GM19467 (cell line): ENCODE measurements at regions not wholly inside any gene's neighbourhood (a gene's known extent, or its start where the extent isn't known, plus 50 kb on each side); places are given as distances from the start of the nearest gene placed in this dataset.

Experiments
- ATAC-seq: cut with Tn5 transposase; IDR thresholded peaks from one replicate; pipeline ENCODE4 v1.9.1; 2021; ENCODE audit warnings: mild to moderate bottlenecking, moderate library complexity; ENCODE audit not compliant: unreplicated experiment

GRCh38 chr10:36333446-36333845 is 691.4 kb upstream of the FZD8 start:
- ATAC-seq: no peak

- ATAC-seq: no peak
Observed at GRCh38 chr10:36332926-36333325, 690.8 kb upstream of the FZD8 start.

- no peak for ATAC-seq
Observed at GRCh38 chr10:36331121-36331520, 689.0 kb upstream of the FZD8 start.

GRCh38 chr10:36325815-36326214 is 683.7 kb upstream of the FZD8 start:
- ATAC-seq: no peak

- ATAC-seq: no peak
Observed at GRCh38 chr10:36324831-36325230, 682.7 kb upstream of the FZD8 start.

GRCh38 chr10:36313142-36313541 is 671.0 kb upstream of the FZD8 start:
- ATAC-seq: no peak

GRCh38 chr10:36303896-36304295 is 661.8 kb upstream of the FZD8 start:
- no peak for ATAC-seq

- ATAC-seq: no peak
Observed at GRCh38 chr10:36302086-36302485, 660.0 kb upstream of the FZD8 start.

GRCh38 chr10:36301539-36301938 is 659.4 kb upstream of the FZD8 start:
- ATAC-seq: no peak

- no peak for ATAC-seq
Observed at GRCh38 chr10:36301139-36301538, 659.0 kb upstream of the FZD8 start.

- no peak for ATAC-seq
Observed at GRCh38 chr10:36283827-36284226, 641.7 kb upstream of the FZD8 start.

GRCh38 chr10:36281831-36282331 is 639.8 kb upstream of the FZD8 start:
- ATAC-seq: no peak

GRCh38 chr10:36280890-36281499 is 638.9 kb upstream of the FZD8 start:
- no peak for ATAC-seq

- ATAC-seq: no peak
Observed at GRCh38 chr10:36280321-36280741, 638.2 kb upstream of the FZD8 start.

- no peak for ATAC-seq
Observed at GRCh38 chr10:36278176-36278575, 636.1 kb upstream of the FZD8 start.

- ATAC-seq: no peak
Observed at GRCh38 chr10:36277459-36277858, 635.4 kb upstream of the FZD8 start.

GRCh38 chr10:36271627-36272340 is 629.7 kb upstream of the FZD8 start:
- no peak for ATAC-seq

- ATAC-seq: no peak
Observed at GRCh38 chr10:36269222-36269621, 627.1 kb upstream of the FZD8 start.

GRCh38 chr10:36266923-36267322 is 624.8 kb upstream of the FZD8 start:
- ATAC-seq: no peak

GRCh38 chr10:36265741-36266140 is 623.6 kb upstream of the FZD8 start:
- no peak for ATAC-seq

GRCh38 chr10:36263871-36264270 is 621.8 kb upstream of the FZD8 start:
- ATAC-seq: no peak

GRCh38 chr10:36256948-36257356 is 614.9 kb upstream of the FZD8 start:
- no peak for ATAC-seq

GRCh38 chr10:36256166-36256565 is 614.1 kb upstream of the FZD8 start:
- no peak for ATAC-seq
